Stimulated activated CD4-positive, alpha-beta T cell treated with anti-CD3 and anti-CD28 coated beads, Interleukin-4, amount 100 ng/mL, for 4 hours (primary cell): ENCODE measurements at regions not wholly inside any gene's neighbourhood (a gene's known extent, or its start where the extent isn't known, plus 50 kb on each side); places are given as distances from the start of the nearest gene placed in this dataset.

Experiments
- DNase-seq, 2 experiments: peaks; one replicate each; pipeline ENCODE4 v3.0.0-alpha.2; 2020

DNA sequence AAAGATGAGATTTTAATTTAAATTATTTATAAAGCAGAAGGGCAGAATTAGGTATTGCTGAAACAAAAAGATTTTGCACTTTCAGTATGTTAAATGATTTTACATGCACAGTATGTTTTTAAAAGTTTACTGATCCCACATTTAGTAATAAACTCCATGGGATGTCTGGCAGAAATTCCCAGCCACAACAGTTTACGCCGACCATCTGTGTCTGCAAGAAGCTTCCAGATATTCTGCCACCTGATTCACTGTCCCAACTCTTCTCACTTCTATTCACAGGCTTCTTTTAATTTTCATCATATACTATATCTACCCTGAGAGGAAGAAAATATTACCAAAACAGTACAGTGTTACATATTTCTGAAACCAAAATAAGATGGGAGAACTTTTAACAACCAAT, 115.8 kb upstream of the IQCM start:
- no peak for DNase-seq

DNA sequence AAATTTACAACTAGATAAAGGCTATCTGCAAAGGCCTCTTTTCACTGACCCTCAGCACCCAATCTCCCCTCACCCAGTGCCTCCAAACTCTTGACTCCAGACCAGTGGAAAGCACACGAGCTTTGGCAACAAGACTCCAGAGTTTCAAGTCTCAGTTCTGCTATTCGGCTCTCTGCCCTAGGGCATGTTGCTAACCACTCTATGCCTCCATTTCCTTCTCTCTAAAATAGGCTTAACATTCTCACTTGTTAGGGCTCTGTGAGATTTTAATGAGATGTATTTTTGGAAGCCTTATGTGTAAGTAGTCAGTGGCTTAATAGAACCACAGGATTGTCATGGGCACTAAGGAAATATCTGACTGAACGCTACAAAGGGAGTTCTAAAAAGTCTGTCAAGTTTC, 116.5 kb upstream of the IQCM start:
- no peak for DNase-seq

DNA sequence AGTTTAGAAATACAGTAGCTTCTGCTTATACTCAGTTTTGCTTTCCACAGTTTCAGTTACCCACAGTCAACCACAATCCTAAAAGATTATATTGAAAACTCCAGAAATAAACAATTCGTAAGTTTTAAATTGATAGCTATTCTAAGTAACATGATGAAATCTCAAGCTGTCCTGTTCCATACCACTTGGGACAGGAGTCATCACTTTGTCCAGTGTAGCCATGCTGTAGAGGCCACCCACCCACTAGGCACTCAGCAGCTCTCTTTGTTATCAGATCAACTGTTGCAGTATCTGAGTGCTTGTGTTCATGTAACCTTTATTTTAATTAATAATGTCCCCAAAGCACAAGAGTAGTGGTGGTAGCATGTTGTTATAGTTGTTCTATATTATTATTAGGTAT, 117.5 kb upstream of the IQCM start:
- DNase-seq = no peak

DNA sequence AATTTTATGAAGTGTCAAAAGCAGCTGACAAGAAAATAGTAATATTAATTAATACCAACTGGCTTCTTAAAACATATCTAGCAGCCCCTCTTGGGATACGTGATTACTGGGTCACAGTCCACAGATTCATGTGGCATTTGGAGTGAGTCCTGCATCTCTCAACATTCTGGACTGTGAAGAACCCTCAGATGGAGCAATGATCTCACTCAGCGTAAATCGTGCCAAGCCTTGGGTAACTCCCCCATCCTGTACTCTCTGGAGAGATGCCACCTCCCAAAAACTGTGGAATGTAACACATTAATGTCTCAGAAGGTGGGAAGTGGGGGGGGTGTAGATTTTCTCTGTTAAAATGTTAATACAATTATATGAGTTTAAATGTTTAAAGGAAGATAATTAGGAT, 118.2 kb upstream of the IQCM start:
- DNase-seq = no peak

DNA sequence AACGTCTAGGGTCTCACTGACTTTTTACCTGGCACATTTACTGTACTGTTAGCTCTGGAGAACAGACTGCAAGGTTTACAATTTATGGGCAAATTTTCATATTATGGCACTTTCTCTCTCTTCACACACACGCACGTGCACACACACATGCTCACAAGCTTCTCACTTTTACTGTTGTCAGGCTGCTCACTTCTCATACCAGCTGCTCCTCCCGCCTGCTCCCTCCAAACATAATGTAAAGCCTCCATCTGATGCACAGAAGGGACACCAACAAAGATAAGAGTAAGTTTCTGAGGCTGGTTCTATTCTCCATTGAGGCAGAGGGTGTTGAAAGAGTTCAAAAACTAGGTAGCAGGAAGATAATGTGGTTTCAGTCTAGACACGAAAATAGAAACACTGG, 128.9 kb upstream of the DCLK2 start:
- no peak for DNase-seq

DNA sequence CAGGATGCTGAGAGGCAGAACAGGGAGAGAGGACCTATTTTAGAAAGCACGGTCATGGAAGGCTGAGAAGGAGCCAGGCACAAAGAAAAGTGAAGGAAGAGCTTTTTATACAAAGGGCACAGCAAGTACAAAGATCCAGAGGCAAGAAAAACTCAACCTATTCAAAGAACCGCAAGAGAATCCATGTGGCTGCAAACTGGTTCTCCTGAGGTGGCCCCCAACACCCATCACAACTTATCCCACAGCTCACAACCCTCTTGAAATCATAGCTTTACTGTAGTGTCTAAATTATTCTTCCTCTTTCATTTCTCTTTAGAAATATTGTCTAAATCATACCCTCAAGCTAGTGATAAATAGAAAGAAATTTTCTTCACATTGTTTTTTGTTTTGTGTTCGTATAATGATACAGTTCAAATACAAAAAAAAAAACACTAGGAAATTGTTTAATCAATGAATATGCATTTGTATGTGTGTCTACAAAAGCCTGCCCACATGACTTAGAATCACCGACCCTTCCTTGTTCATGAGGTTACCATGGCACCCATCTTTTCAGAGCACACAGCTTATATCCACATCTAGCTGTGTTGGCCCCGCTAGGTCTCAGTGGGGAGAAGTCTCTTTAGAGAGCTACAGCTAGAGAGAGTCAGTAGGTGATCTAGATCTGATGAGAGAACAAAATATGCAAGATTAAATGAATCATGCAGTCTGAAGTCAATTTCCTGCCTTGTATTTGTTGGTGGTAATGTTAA, 126.9 kb upstream of the DCLK2 start:
- no peak for DNase-seq

DNA sequence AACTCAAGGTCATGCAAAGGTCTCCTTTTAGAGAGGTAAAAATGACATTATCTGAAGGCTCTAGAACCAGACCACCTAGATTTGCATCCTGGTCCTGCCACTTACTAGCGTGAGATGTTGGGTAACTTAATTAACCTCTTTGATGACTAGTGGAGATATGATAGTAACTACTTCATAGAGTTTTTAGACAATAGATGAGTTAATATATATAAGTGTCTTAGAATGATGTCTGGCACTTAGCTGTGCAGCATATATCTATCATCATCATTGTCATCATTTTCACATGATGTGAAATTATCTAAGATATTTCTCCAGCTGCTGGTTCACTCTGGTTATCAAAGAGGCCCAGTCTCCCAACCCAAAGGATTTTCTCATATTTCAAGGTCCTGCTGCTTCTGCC, 126.1 kb upstream of the DCLK2 start:
- DNase-seq = no peak

DNA sequence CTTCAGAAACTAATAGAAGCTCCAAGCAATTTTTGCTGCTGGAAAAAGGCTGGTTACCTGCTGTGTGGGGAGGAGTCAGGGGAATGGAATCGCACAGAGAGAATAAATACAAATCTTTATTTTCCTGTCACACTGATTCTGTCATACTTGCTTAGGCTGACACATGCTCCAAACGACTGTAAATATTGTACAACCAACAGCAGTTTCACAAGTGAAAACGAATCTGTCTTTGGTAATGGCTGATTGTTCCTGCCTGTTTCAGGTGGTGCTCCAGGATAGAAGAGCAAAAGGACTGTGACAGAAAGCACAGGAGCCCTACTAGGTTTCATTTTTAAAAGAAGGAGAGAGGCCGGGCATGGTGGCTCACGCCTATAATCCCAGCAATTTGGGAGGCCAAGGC, 125.5 kb upstream of the DCLK2 start:
- no peak for DNase-seq

DNA sequence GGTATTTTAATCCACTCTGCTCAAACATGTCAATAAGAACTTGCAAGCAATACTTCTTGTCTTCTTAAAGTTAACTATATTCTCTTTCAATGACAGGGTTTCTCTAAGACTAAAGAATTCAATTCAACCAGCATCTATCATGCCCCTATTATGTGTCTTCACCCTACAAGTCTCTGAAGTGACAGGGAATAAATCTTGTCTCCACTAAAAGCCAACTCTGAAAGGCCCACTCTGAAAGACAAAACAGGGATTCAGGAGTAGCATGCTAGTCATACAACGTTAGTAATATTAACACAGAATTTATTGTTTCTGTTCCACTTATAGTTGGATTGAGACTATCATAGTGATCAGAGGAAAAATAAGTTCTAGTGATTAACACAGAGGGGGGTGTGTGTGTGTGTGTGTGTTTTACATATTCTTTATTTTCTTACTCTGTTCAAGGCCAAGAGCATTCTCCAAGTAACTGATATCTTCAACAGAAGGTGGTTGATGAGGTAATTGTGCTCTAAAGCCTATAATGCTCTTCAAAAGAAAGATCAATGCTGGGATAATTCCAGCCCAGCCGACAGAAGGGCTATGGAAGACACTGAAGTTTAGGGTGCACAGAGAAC, 122.4 kb upstream of the DCLK2 start:
- no peak for DNase-seq

DNA sequence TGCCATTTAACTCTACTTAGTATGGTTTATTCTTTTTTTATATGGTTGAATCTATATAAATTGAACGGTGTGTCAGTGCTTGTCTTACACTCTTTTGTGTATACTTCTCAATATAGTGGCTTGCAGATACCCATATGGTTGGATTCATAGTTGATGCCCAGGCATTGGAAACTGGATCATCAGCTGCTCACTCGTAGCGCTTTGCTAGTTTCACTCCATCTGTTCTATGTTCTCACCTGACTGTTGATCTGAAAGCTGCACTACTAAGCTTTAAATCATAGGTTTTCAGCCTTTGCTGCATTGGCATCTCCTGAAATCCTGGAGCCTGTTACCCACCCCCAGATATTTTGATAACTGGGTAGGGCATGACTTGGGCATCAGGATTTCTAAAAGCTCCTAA, 121.6 kb upstream of the DCLK2 start:
- no peak for DNase-seq

DNA sequence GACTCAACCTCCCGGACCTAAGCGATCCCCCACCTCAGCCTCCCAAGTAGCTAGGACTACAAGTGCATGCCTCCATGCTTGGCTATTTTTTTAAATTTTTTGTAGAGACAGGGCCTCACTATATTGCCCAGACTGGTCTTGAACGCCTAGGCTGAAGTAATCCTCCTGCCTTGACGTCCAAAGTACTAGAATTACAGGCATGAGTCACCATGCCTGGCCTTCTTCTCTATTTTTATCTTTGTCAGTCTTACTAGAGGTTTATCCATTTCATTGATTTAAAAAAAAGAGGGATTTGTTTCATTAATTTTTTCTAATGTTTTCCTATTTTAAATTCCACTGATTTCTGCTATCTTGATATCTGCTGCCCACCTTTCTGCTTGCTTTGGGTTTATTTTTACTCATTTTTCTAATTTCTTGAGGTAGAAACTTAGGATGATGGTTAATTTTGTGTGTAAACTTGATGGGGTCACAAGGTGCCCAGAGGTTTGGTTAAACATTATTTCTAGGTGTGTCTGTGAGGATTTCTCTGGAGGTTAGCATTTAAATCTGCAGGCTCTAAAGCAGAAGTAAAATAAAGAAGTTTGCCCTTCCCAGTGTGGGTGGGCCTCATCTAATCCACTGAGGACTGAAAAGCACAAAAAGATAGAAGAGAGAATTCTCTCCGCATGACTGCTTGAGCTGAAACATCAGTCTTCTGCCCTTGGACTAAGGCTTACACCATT, 116.2 kb upstream of the DCLK2 start:
- no peak for DNase-seq

DNA sequence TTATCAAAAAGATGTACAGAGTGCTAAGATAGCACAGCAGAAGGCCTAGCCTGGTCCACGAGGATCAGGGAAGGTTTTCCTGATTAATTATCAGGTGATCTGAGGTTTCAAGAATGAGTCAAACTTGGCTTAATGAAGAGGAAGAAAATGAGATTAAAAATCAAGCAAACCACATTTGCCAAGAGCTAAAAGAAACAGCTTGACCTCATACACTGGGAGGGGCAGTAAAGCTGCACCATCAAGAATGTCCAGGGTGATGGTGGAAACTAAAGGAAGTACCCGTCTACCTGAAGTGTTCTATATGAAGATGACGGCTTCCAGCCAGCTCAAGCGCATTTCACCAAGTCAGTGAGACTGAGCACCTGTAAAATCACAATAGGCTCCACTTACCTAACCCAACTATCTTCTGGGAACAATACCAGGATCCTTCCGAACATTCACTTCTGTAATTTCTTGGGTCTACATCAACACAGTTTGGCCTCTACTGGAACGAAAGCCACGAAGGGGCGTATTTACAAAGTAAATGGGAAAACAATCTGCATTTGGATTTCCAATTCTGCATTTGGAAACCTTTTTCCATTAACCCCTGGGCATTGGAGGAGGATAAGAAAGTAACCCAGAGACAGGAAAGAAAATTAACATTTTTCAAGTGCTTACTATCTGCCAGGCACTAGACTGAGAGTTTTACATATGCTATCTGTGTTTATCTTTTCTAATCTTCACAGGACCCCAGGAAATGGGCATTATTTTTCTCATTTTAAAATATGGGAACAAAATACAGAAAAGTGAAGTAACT, 114.0 kb upstream of the DCLK2 start:
- DNase-seq = no peak

DNA sequence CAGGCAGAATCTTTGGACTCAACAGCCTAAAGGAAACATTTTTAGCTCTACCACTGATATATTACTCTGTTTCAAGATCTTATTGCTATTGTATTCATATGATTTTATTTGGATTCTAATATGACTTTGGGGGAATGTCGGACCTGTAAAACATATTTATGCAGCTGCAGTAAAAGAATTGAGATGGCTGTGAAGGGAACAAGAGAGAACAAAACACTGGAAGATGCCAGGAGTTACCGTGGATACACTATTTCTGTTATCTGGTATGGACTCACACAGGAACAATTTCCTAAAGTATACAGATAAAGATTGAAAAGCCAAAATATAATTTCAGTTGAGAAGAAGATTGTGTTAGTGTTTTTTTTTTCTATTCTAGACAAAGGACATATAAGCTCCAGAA, 113.0 kb upstream of the DCLK2 start:
- no peak for DNase-seq

DNA sequence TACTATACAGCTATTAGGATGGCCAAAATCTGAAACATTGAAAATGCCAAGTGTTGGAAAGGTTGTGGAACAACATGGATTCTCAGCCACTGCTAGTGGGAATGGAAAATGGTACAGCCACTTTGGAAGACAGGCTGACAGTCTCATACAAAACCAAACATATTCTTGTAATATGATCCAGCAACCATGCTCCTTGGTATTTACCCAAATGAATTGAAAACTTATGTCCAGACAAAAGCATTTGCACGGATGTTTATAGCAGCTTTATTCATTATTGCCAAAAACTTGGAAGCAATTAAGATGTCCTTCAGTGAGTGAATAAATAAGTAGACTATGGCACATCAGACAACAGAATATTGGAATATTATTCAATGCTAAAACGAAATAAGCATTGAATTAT, 105.8 kb upstream of the DCLK2 start:
- no peak for DNase-seq

DNA sequence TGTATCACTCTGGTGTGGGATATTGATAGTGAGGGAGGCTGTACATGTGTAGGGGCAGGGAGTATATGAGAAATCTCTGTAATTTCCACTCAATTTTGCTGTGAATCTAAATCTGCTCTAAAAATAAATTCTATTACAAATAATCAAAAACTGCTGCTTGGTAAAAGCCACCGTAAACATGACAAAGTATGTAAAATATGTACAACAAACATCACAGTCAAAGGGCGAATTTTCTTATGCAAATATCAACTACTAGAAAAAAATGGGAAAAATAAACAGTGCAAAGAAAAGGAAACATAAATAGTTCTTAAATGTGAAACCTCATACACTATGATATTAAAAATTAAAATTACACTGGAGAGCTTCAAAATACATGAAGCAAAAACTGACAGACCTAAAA, 105.1 kb upstream of the DCLK2 start:
- DNase-seq = no peak

DNA sequence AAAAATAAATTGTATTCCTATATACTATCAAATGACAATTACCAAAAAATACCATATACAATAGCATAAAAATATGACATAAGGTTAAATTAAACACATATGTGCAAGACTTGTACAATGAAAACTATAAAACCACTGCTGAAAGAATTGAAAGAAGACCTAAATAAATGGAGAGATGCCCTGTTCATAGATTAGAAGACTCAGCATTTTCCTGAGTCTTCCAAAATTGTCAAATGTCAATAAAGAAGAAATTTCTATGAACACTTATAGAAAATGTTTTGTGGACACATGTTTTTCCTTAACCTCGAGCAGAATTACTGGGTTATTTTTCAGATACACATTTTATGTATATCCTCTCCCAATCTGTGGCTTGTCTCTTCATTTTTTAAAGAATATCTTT, 103.1 kb upstream of the DCLK2 start:
- no peak for DNase-seq

DNA sequence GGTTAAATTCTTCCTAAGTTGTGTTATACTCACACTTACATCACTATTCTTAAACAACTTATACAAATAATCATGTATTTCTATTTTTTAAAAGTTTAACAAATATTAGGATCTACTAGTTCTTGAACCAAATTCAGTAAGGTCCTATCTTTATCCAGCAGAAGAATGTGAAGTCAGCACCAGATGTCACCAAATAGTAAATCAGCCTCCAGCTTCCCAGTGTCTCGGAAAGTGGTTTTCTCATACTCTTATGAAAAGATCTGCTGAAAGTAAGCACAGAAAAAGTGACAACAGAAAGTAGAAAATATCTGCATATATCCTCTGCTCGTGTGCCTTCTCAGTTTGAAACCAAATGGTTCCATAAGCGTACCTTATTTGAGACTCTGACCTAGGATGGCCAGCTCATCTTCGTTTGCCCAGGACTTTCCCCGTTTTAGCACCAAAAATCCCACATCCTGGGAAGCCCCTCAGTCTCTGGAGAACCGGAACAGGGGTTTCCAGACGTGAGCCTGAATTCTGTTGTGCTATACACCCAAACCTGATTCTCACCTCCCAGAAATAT, 98.0 kb upstream of the DCLK2 start:
- DNase-seq = no peak

DNA sequence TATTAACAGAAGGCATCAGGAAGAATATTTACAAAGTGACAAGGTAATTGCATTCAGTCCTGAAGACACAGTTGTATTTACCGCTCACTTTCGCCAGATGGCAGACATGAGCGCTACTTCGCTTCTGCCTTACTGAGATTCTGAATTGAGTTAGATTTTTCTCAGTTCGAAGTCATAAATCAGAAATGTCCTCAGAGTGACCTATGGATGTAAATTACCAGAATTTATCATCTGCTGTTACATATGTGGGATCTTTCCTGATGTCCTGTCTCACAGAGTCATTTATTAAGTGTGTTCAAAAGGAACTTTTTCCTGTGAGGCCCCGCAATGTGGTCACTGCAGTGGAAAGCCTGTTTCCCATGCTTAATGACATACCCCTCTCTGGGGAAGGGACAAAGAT, 97.3 kb upstream of the DCLK2 start:
- DNase-seq = peak; percentile 15 to 25

DNA sequence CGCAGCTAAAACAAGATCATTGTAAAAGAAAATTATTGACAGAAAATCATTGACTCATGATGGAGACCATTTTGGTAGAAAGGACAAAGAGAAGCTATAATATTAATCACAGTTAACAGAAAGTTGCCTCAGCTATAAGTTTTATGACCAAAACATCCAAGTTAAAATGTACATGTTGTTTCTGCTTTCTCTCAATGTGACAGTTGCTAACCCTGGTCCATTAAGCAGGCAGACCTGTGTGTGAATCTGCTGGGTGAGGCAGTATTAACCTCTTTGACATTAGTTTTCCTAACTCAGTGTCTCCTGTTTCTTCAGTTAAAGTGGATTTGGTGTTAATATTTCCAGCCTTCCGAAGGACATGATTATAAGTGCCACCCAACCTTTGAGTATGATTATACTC, 94.8 kb upstream of the DCLK2 start:
- no peak for DNase-seq

DNA sequence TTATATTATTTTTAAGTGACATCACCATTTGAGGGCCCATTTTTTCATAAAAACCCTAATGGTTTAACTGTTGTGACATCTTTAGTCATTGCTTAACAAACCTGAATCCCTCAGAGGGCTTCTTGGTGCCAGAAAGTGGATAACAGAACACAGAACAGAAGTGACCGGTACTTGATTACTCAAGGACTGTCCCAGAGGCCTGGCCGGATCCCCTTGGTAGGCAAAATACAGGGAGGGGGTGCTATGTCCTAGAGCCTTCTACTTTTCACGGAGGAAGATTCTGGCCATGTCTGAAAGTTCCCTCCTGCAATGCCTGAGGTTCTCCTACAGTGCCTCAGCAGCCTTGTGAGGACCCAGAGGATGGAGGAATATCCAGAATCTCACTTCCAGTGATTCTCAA, 94.3 kb upstream of the DCLK2 start:
- DNase-seq = no peak

DNA sequence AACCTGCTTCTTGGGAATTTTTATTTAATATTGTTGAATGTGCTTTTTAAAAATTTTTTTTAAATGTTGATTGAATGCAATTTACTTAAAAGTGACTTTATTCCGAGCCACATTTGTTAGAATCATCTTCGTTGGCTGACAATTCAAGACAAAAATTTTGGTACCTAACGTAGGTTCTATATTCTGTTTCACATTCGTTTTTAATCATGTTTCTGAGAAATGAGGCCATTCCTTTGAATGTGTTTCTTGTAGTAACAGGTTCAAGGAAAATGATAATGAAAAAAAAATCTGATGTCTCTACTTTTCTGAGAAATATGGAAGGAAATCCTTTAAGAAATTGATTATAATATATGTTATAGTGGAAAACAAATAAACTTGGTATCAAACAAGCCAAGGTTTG, 92.3 kb upstream of the DCLK2 start:
- DNase-seq = no peak

DNA sequence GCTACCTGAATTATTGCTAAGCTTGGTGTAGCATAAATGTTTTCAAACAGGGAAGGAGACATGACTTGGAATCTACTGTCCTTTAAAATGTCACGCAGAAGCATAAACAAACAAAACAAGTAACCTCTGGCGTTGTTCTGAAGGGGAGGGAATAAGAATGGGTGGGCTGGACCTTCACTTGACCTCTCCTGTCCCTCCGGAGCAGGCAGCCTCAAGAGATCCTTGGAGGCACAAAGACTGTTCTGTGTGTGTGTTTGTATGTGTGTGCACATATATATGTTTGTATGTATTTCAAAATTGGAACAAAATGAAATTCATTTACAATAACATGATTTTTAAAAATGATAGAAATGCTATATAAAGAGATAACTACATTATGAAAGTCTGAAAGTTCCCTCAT, 91.3 kb upstream of the DCLK2 start:
- no peak for DNase-seq
